Smooth muscle cell of the brain vasculature (primary cell): ENCODE measurements at regions not wholly inside any gene's neighbourhood (a gene's known extent, or its start where the extent isn't known, plus 50 kb on each side); places are given as distances from the start of the nearest gene placed in this dataset.

Experiments
- DNase-seq: peaks from one replicate; pipeline ENCODE4 v3.0.0-alpha.2; 2012; ENCODE audit warnings: low read depth, low spot score

DNA sequence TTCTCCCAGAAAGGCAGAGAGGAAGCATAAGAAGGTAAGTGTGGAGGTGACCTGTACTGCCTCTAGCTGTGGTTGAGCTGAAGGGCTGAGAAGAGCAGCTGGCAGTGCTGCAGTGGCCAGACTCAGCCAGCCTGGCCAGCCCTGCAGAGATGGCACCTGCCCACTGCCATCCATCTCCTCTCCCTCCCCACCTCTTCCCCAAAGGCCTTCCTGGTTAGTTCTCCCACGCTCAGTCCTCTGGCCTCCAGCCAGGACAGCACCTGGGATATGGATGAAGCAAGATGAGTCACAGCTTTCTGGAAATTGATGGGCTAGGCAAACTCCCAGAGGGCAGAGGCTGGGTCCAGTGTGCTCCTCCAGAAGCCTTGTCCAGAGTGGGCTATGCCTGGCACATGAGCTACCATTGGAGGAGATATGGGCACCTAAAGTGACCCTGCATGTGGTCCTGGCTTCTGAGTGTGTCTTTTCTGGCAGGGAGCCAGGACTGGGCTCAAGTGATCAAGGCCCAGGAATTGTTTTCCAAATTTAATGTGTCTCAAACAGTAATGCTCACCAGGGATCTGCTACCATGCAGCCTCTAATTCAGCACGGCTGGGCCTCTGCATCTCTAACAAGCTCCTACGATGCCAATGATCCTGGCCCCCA is 81.0 kb upstream of the CACUL1 start:
- no peak for DNase-seq

DNA sequence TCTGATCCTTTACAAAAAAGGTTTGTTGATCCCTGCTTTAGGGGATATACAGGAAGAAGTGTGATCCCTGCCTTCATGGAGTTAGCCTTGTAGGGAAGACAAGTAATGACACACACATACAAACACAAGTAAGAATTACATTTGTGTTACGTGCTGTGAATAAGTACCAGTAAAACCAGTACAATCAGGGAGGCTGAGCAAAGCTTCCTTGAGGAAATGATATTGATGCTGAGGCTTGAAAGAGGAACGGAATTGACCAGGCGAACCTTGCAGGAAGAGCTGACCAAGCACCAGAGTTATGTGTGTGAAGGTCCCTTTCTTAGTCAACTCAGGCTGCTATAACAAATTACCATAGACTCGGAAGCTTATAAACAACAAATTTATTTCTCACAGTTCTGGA is 83.6 kb upstream of the CACUL1 start:
- no peak for DNase-seq

DNA sequence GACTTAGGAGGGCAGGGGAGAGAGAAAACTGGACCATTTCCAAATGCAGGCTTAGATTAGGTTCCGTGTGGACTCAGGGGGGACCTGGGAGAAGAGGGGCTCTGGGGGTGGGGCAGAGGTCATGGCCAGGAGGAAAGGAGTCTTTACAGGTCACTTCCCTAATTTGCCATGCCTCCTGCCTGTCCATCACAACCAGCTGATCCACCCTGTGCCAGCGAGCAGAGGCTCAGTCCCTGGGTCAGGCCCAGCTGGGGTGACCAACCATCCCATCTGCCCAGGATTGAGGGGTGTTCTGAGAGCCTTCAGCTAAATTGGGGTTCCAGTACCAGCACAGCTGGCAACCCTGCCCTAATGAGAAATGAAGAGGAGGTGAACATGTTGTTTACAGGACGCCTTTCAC is 84.6 kb upstream of the CACUL1 start:
- DNase-seq: no peak

- no peak for DNase-seq
Measured at GRCh38 chr10:118840071-118840775, 85.5 kb upstream of the CACUL1 start.

- no peak for DNase-seq
Measured at GRCh38 chr10:118840776-118841468, 86.2 kb upstream of the CACUL1 start.

- no peak for DNase-seq
Measured at GRCh38 chr10:118841881-118842605, 87.3 kb upstream of the CACUL1 start.

GRCh38 chr10:118842843-118843624 is 88.3 kb upstream of the CACUL1 start:
- no peak for DNase-seq

DNA sequence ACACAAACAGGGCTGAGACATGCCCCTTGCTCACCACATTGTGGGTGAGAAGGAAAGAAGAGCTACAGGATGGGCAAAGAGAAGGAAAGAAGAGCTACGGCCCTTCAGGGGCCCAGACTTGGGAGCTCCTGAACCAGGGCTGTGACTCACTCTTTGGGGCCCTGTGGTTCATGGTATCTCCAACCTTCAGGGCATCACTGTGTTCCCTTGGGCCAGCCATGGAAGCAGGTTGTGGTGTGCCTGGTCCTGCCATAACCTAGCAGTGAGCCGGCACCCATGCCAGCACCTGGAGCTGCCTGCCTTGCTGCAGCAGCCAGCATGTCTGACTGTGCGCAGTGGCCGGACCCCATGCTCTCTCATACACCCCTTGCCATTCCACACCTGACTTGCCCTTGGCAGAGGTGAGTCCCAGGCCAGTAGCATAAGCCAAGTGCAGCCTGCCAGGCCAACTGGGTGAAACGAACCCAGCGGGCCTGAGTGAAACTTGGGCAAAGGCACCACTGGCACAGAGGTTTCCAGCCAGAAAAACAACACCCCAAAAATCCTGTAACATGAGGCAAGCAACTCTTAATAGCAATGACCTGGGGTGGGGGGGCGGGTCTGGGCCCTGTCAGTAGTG is 89.0 kb upstream of the CACUL1 start:
- no peak for DNase-seq

DNA sequence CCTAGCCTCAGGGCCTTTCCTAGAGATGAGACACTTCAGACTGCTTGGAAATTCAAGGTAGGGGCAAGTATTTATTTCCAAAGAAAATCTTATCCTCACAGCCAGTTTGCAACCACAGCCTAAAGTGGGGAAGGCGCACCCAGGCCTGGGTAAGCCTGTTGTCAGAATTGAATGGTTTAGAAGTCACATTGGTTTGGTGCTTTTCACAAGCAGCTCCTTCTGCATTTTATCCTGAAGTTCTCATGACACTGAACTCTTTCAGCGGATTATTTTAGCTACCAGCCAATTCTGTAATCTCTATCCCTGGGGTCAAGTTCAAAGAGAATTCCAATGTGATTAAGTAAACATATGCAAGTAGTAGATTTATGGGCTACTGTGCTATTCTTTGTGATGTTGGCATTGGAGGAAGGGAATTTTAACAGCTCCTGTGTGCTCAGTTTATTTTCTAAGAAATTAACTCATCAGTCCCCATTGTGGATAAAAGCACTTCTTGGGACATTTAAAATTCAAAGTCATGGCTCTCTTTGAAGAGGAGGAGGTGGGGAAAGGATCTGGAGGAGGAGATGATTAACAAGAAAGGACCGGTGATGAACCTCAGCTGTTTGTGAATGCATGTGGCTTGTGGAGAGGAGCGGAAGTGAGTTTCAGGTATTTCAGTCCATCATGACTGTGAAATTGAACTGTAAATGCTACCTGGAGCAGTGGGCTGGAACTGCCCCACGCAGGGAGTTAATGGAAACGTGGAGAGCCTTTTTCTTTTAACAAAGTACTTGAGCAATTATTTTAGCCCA is 90.2 kb upstream of the CACUL1 start:
- DNase-seq: no peak

GRCh38 chr10:118845776-118846175 is 91.0 kb upstream of the CACUL1 start:
- no peak for DNase-seq

DNA sequence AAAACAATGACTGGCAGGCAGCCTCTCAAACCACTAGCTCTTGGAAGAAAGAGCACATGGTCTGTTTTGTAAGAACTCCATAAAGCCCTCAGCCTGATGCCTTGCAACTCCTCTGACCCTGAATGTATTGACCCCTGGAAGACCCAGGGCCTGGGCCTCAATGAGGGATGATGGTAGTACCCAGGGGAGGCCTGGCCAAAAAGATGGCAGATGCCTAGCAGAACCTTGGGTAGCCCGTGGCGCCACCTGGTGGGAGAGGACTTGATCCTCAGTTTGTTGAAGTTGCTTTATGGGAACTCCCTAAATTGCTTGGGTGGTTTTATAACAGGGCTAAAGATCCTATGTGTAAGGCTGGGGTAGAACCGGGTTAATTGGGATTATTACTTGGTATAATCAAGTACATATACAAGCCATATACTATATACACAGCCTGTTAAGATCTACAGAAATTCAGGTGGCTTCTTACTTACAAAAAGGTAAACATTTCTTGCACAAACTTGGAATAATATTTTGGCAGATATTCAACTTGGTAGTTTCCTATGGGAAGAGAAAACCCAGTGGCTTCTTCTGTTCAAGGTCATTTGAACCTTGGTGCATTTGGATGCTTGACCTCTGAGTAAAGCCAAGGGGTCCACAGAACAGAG is 95.8 kb upstream of the CACUL1 start:
- no peak for DNase-seq

- no peak for DNase-seq
Measured at GRCh38 chr10:118851062-118852035, 96.6 kb upstream of the CACUL1 start.

DNA sequence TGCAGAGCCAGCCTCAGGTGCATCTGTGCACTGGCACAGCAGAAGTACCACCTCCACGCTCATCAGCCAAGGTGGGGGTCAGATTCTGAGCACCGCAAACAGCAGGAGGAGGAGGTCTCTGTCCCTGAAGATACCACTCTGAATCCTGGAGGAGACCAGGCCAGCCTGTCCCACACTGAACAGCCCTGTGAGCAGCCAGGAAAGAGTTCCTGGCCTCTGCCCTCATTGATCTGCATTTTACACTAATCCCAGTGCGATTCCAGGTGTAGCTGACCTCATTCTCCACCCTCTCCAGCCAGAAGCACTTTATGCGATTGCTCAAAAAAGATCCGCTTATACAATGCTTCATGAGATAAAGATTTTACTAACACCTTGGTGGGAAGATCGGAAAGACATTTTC is 99.1 kb upstream of the CACUL1 start:
- DNase-seq: no peak

DNA sequence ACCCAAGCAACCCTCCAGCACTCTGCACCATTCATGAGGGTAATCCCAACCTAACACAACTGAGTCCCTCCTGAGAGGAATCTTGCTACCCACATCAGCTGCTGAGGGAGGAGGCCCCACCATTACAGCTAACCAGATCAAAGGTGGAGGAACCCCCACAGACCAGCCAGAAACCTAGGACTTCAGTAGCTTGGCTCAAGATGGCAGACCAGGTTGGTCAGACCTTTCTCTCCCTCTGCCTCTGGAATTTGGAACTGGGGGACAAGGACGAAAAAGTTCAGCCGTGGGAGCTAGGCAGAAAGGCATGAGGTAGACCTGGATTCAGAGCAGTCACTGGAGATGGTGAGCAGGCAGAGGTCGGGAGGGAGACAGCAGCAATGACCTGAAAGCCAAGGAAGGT is 101.3 kb upstream of the CACUL1 start:
- DNase-seq: no peak

- peak; percentile 41 for DNase-seq
Measured at GRCh38 chr10:118865998-118866693, 111.4 kb upstream of the CACUL1 start.

GRCh38 chr10:118867768-118868167 is 113.0 kb upstream of the CACUL1 start:
- no peak for DNase-seq

- no peak for DNase-seq
Measured at GRCh38 chr10:118868589-118868988, 113.8 kb upstream of the CACUL1 start.
